ENCODE measurements at regions not wholly inside any gene's neighbourhood (a gene's known extent, or its start where the extent isn't known, plus 50 kb on each side); places are given as distances from the start of the nearest gene placed in this dataset.
"Not testable (repeated sequence)": the region's sequence is repeated elsewhere in the genome, so short reads cannot be mapped to it uniquely, and the experiment has no call there.

GRCh38 chr7:121681700-121682099, 191.3 kb upstream of the PTPRZ1 start:
- TF ChIP-seq REST (IDR thresholded peaks at IDR 0.05; ENCODE audit: insufficient replicate concordance, low read depth): no peak
- TF ChIP-seq SPI1 (IDR thresholded peaks at IDR 0.05; ENCODE audit: borderline replicate concordance, low read depth): no peak
- no peak for TF ChIP-seq GABPA (IDR thresholded peaks at IDR 0.05; ENCODE audit: low read depth)
- TF ChIP-seq POLR2AphosphoS5 (IDR thresholded peaks at IDR 0.05; ENCODE audit: low read depth): no peak
- no peak for TF ChIP-seq CTCF (IDR thresholded peaks at IDR 0.05; ENCODE audit: insufficient read depth, low read length)
- H3K27ac ChIP-seq (replicated peaks): no peak overlapping the region
- H3K4me3 ChIP-seq (replicated peaks; ENCODE audit: insufficient read depth, low read length): no peak overlapping the region

GRCh38 chr7:121676168-121676567, 196.8 kb upstream of the PTPRZ1 start:
- DNase-seq (ENCODE audit: low read depth in 1 of 2, low spot score in 1 of 2): no peak
- Histone ChIP-seq H3K27ac (replicated peaks) (no peak overlapping the region), H3K27me3 (ENCODE audit: insufficient read depth, poor library complexity, severe bottlenecking) (no peaks in the 10 kb centered on the region), H3K4me3 (replicated peaks; ENCODE audit: insufficient read depth, low read length) (no peak overlapping the region)
- TF ChIP-seq REST (IDR thresholded peaks at IDR 0.05; ENCODE audit: insufficient replicate concordance, low read depth): no peak
- no peak for TF ChIP-seq CTCF (IDR thresholded peaks at IDR 0.05; ENCODE audit: insufficient read depth, low read length)
- no peak for TF ChIP-seq GABPA (IDR thresholded peaks at IDR 0.05; ENCODE audit: low read depth)
- no peak for TF ChIP-seq POLR2AphosphoS5 (IDR thresholded peaks at IDR 0.05; ENCODE audit: low read depth)
- TF ChIP-seq SPI1 (IDR thresholded peaks at IDR 0.05; ENCODE audit: borderline replicate concordance, low read depth): no peak

More at GRCh38 chr7:121681700-121682099, 191.3 kb upstream of the PTPRZ1 start:
- H3K27me3 ChIP-seq (ENCODE audit: insufficient read depth, poor library complexity, severe bottlenecking): no peaks in the 10 kb centered on the region
- no peak for DNase-seq (ENCODE audit: low read depth in 1 of 2, low spot score in 1 of 2)

- H3K27ac ChIP-seq (replicated peaks); H3K4me3 ChIP-seq (replicated peaks; ENCODE audit: insufficient read depth, low read length); H3K27me3 ChIP-seq (ENCODE audit: insufficient read depth, poor library complexity, severe bottlenecking); DNase-seq (ENCODE audit: low read depth in 1 of 2, low spot score in 1 of 2): not testable (repeated sequence)
Observed at GRCh38 chr7:121674455-121674854, 198.5 kb upstream of the PTPRZ1 start.

GRCh38 chr7:121669144-121669543, 203.8 kb upstream of the PTPRZ1 start:
- no peak for TF ChIP-seq CTCF (IDR thresholded peaks at IDR 0.05; ENCODE audit: insufficient read depth, low read length)
- no peak for TF ChIP-seq POLR2AphosphoS5 (IDR thresholded peaks at IDR 0.05; ENCODE audit: low read depth)
- TF ChIP-seq GABPA (IDR thresholded peaks at IDR 0.05; ENCODE audit: low read depth): no peak
- no peak for TF ChIP-seq REST (IDR thresholded peaks at IDR 0.05; ENCODE audit: insufficient replicate concordance, low read depth)
- TF ChIP-seq SPI1 (IDR thresholded peaks at IDR 0.05; ENCODE audit: borderline replicate concordance, low read depth): no peak

More at GRCh38 chr7:121669144-121669543, 203.8 kb upstream of the PTPRZ1 start:
- H3K4me3 ChIP-seq (replicated peaks; ENCODE audit: insufficient read depth, low read length): no peak overlapping the region
- no peak overlapping the region for H3K27ac ChIP-seq (replicated peaks)
- no peak for DNase-seq (ENCODE audit: low read depth in 1 of 2, low spot score in 1 of 2)
- no peaks in the 10 kb centered on the region for H3K27me3 ChIP-seq (ENCODE audit: insufficient read depth, poor library complexity, severe bottlenecking)
